ENCODE measurements at regions not wholly inside any gene's neighbourhood (a gene's known extent, or its start where the extent isn't known, plus 50 kb on each side); places are given as distances from the start of the nearest gene placed in this dataset.

- TF ChIP-seq ZNF565 (CRISPR knock-in tag; conservative IDR thresholded peaks at IDR 0.05; ENCODE audit: low read depth) (no peak), ZC3H10 (CRISPR knock-in tag; IDR thresholded peaks at IDR 0.05) (no peak), OSR1 (CRISPR knock-in tag; IDR thresholded peaks at IDR 0.05) (no peak), TOX (CRISPR knock-in tag; IDR thresholded peaks at IDR 0.05; ENCODE audit: borderline replicate concordance) (no peak), RARB (CRISPR knock-in tag; IDR thresholded peaks at IDR 0.05) (no peak), TCF4 (CRISPR knock-in tag; IDR thresholded peaks at IDR 0.05; ENCODE audit: borderline replicate concordance) (no peak), ISL1 (CRISPR knock-in tag; IDR thresholded peaks at IDR 0.05) (no peak), PATZ1 (CRISPR knock-in tag; IDR thresholded peaks at IDR 0.05; ENCODE audit: borderline replicate concordance) (no peak), ZNF8 (CRISPR knock-in tag; IDR thresholded peaks at IDR 0.05) (no peak), ESRRG (CRISPR knock-in tag; IDR thresholded peaks at IDR 0.05) (no peak), GLIS3 (CRISPR knock-in tag; IDR thresholded peaks at IDR 0.05) (no peak)
These were observed 937.0 kb upstream of the ALCAM start for GRCh38 chr3:104429727-104430126.
